Stimulated activated naive CD8-positive, alpha-beta T cell treated with anti-CD3 and anti-CD28 coated beads, Interleukin-15, Interleukin-2, amounts not matched to agents 100 U/mL and 50 U/mL, for 24 hours (primary cell): ENCODE measurements at regions not wholly inside any gene's neighbourhood (a gene's known extent, or its start where the extent isn't known, plus 50 kb on each side); places are given as distances from the start of the nearest gene placed in this dataset.

Source experiments
- ATAC-seq: fragments of 150-1000 bp; cut with Tn5 transposase; one replicate; pipeline ENCODE4 v1.10.0; 2021
- DNase-seq: peaks from one replicate; pipeline ENCODE4 v3.0.0; 2021

GRCh38 chr15:31276596-31277298 lies 49.9 kb upstream of the KLF13 start:
- no peak for ATAC-seq
- no peak for DNase-seq
